ENCODE measurements at regions not wholly inside any gene's neighbourhood (a gene's known extent, or its start where the extent isn't known, plus 50 kb on each side); places are given as distances from the start of the nearest gene placed in this dataset.

- no peak; the same call in 1 of the 2 replicates for TF ChIP-seq CTCF (conservative IDR thresholded peaks at IDR 0.05; ENCODE audit: low read length)
- no peak for TF ChIP-seq EZH2phosphoT487 (IDR thresholded peaks at IDR 0.05; ENCODE audit: borderline replicate concordance, low read depth, low read length)
Observed at GRCh38 chr6:44668391-44668930, 281.0 kb downstream of the CDC5L start.
